ENCODE measurements at regions not wholly inside any gene's neighbourhood (a gene's known extent, or its start where the extent isn't known, plus 50 kb on each side); places are given as distances from the start of the nearest gene placed in this dataset.
A peak's percentile ranks its signal among the peaks of the same experiment; 100 is the strongest.

DNA sequence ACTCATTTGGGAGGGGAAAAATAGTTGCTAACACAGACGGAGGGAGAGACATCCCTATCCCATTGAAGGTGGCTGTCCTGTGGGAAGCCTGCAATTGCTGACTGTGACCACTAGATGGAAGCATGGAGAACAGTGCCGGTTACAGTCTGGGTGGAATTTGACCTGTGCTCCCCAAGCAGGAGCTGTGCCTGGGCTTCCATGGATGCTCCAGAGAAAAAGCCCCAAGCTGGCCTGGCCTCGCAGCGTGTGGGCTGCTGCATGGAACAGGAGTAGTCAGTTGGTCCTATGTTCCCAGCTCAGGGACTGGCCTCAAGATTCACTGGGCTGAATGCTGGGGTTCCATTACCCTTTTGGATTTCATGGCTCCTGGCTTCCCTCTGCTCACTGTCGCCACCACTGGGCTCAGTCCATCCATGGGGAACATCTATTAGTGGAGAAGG is 116.3 kb upstream of the CHD6 start:
- TF ChIP-seq, protein P1, sequence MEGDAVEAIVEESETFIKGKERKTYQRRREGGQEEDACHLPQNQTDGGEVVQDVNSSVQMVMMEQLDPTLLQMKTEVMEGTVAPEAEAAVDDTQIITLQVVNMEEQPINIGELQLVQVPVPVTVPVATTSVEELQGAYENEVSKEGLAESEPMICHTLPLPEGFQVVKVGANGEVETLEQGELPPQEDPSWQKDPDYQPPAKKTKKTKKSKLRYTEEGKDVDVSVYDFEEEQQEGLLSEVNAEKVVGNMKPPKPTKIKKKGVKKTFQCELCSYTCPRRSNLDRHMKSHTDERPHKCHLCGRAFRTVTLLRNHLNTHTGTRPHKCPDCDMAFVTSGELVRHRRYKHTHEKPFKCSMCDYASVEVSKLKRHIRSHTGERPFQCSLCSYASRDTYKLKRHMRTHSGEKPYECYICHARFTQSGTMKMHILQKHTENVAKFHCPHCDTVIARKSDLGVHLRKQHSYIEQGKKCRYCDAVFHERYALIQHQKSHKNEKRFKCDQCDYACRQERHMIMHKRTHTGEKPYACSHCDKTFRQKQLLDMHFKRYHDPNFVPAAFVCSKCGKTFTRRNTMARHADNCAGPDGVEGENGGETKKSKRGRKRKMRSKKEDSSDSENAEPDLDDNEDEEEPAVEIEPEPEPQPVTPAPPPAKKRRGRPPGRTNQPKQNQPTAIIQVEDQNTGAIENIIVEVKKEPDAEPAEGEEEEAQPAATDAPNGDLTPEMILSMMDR (IDR thresholded peaks at IDR 0.05; ENCODE audit: low read length) = peak; percentile 88
- no peak for TF ChIP-seq EZH2phosphoT487 (IDR thresholded peaks at IDR 0.05; ENCODE audit: low read length)
